Endodermal cell (in vitro differentiated cells): ENCODE measurements at regions not wholly inside any gene's neighbourhood (a gene's known extent, or its start where the extent isn't known, plus 50 kb on each side); places are given as distances from the start of the nearest gene placed in this dataset.
"Not testable (repeated sequence)": the region's sequence is repeated elsewhere in the genome, so short reads cannot be mapped to it uniquely, and the experiment has no call there.

ENCODE experiments used
- DNase-seq: peaks from one replicate; pipeline ENCODE4 v3.0.0-alpha.2; 2017
- H3K27ac ChIP-seq: 2 replicates; pipeline ENCODE4 v1.5.1; 2013; ENCODE audit warnings: mild to moderate bottlenecking, low read depth, low read length, moderate library complexity
- H3K27me3 ChIP-seq: 2 replicates; pipeline ENCODE4 v1.6.1; 2013; ENCODE audit warnings: mild to moderate bottlenecking, low read length, moderate library complexity; ENCODE audit not compliant: insufficient read depth, control insufficient read depth, poor library complexity, severe bottlenecking
- H3K36me3 ChIP-seq: 2 replicates; pipeline ENCODE4 v1.7.0; 2013; ENCODE audit warnings: mild to moderate bottlenecking, low read length, moderate library complexity; ENCODE audit not compliant: control insufficient read depth, insufficient read depth
- H3K4me1 ChIP-seq: one replicate; pipeline ENCODE4 v1.7.0; 2013; ENCODE audit warnings: low read length; ENCODE audit not compliant: control insufficient read depth, insufficient read depth
- H3K4me3 ChIP-seq: 2 replicates; pipeline ENCODE4 v1.5.1; 2013; ENCODE audit warnings: mild to moderate bottlenecking, low read length, moderate library complexity
- H3K9ac ChIP-seq: 2 replicates; pipeline ENCODE4 v1.6.1; 2013; ENCODE audit warnings: mild to moderate bottlenecking, low read length, moderate library complexity; ENCODE audit not compliant: poor library complexity, severe bottlenecking; ENCODE audit errors: extremely low read depth
- H3K9me3 ChIP-seq: 2 replicates; pipeline ENCODE4 v1.6.1; 2013; ENCODE audit warnings: mild to moderate bottlenecking, low read length, moderate library complexity; ENCODE audit not compliant: control insufficient read depth
- H3K27ac Mint-ChIP-seq: 2 replicates; pipeline ENCODE4 v1.8.0; 2020; ENCODE audit warnings: mixed read lengths
- H3K27me3 Mint-ChIP-seq: 2 replicates; pipeline ENCODE4 v1.8.0; 2021; ENCODE audit warnings: mild to moderate bottlenecking, mixed read lengths; ENCODE audit not compliant: insufficient read depth
- H3K36me3 Mint-ChIP-seq: 2 replicates; pipeline ENCODE4 v1.8.0; 2020; ENCODE audit warnings: low read depth, mixed read lengths
- H3K4me1 Mint-ChIP-seq: 2 replicates; pipeline ENCODE4 v1.8.0; 2020; ENCODE audit warnings: mixed read lengths
- H3K4me3 Mint-ChIP-seq: 2 replicates; pipeline ENCODE4 v1.8.0; 2020; ENCODE audit warnings: mild to moderate bottlenecking, moderate library complexity, mixed read lengths
- H3K9me3 Mint-ChIP-seq: 2 replicates; pipeline ENCODE4 v1.8.0; 2020; ENCODE audit warnings: mild to moderate bottlenecking, mixed read lengths
- WGBS, 2 experiments: methylation state at CpG; one replicate each; pipeline versions ENCODE4 v1.1.5 to v1.1.7; 2013; ENCODE audit warnings: missing lambda C conversion rate in 2 of 2, mixed read lengths in 1 of 2; ENCODE audit not compliant: insufficient coverage in 1 of 2, insufficient read length in 1 of 2; 5-methylcytosine and 5-hydroxymethylcytosine counted together
- TF ChIP-seq, protein P1 (sequence below): fragments of 200-600 bp; sonication (generic); conservative IDR thresholded peaks from 2 replicates; pipeline ENCODE4 v1.5.0; 2021; ENCODE audit warnings: antibody characterized with exemption, mild to moderate bottlenecking

DNA sequence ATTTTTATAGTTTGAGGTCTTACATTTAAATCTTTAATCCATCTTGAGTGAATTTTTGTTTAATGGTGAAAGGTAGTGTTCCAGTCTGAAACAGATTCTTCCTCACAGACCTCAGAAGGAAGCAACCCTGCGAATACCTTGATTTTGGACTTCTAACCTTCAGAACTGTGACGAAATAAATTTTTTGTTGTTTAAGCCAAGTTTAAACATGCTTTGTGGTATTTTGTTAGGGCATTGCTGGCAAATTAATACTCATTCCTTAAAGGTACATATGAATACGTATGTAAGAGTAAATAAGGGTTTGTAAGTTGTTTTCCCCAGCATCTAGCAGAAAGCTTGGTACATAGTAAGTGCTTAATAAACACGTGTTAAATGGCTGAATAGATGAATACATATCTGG is 100.3 kb downstream of the SEC16B start:
- no peak overlapping the region for H3K4me3 Mint-ChIP-seq
- no peak overlapping the region for H3K27ac Mint-ChIP-seq
- H3K36me3 Mint-ChIP-seq: no peaks in the 10 kb centered on the region
- no peaks in the 10 kb centered on the region for H3K9me3 ChIP-seq
- TF ChIP-seq, protein P1, sequence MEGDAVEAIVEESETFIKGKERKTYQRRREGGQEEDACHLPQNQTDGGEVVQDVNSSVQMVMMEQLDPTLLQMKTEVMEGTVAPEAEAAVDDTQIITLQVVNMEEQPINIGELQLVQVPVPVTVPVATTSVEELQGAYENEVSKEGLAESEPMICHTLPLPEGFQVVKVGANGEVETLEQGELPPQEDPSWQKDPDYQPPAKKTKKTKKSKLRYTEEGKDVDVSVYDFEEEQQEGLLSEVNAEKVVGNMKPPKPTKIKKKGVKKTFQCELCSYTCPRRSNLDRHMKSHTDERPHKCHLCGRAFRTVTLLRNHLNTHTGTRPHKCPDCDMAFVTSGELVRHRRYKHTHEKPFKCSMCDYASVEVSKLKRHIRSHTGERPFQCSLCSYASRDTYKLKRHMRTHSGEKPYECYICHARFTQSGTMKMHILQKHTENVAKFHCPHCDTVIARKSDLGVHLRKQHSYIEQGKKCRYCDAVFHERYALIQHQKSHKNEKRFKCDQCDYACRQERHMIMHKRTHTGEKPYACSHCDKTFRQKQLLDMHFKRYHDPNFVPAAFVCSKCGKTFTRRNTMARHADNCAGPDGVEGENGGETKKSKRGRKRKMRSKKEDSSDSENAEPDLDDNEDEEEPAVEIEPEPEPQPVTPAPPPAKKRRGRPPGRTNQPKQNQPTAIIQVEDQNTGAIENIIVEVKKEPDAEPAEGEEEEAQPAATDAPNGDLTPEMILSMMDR: no peak
- WGBS, 2 experiments: 89 to 97% methylated on average over 3 to 4 of the region's 4 CpGs
- no peak overlapping the region for H3K27ac ChIP-seq
- H3K27me3 Mint-ChIP-seq: no peaks in the 10 kb centered on the region
- H3K9me3 Mint-ChIP-seq: no peaks in the 10 kb centered on the region
- H3K4me3 ChIP-seq: no peak overlapping the region
- no peak overlapping the region for H3K9ac ChIP-seq
- no peaks in the 10 kb centered on the region for H3K27me3 ChIP-seq
- no peaks in the 10 kb centered on the region for H3K36me3 ChIP-seq
- DNase-seq: no peak
- peaks cover 3% of the 10 kb centered on the region for H3K4me1 Mint-ChIP-seq
- H3K4me1 ChIP-seq: no peaks in the 10 kb centered on the region

DNA sequence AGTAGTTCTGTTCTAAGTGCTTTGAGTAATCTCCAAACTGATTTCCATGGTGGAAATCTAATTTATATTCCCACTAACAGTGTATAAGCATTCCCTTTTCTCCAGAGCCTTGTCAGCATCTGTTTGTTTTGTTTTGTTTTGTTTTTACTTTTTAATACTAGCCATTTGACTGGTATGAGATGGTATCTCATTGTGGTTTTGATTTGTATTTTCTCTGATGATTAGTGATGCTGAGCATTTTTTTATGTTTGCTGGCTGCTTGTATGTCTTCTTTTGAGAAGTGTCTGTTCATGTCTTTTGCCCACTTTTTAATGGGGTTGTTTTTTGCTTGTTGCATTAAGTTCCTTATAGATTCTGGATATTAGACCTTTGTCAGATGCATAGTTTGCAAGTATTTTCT is 100.8 kb downstream of the SEC16B start:
- H3K4me3 ChIP-seq, H3K27ac Mint-ChIP-seq, H3K27me3 Mint-ChIP-seq, H3K9me3 Mint-ChIP-seq, H3K27me3 ChIP-seq, H3K36me3 ChIP-seq, H3K36me3 Mint-ChIP-seq, H3K4me1 Mint-ChIP-seq, H3K27ac ChIP-seq, H3K9me3 ChIP-seq, H3K9ac ChIP-seq, DNase-seq, H3K4me1 ChIP-seq, H3K4me3 Mint-ChIP-seq: not testable (repeated sequence)

DNA sequence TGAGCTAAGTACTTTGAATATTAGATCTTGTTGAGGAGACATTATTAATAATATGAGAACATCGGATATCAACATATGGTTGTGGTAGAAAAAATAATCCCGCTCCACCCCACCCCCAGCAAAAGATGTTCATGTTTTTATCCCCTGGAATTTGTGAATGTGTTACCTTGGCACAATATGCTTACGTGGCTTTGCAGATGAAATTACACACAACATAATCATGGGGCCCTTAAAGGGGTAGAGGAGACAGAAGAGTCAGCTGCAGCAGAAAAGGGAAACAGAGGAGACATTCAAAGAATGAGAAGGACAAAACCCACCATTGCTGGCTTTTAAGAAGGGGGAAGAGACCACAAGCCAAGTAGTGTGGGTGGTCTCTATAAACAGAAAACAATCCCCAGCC is 104.1 kb downstream of the SEC16B start:
- H3K9ac ChIP-seq: no peak overlapping the region
- no peak overlapping the region for H3K27ac Mint-ChIP-seq
- H3K27me3 Mint-ChIP-seq: no peaks in the 10 kb centered on the region
- H3K36me3 ChIP-seq: no peaks in the 10 kb centered on the region
- TF ChIP-seq, protein P1: no peak
- H3K4me1 Mint-ChIP-seq: no peaks in the 10 kb centered on the region
- H3K4me3 ChIP-seq: no peak overlapping the region
- H3K4me1 ChIP-seq: no peaks in the 10 kb centered on the region
- DNase-seq: no peak
- no peak overlapping the region for H3K4me3 Mint-ChIP-seq
- no peaks in the 10 kb centered on the region for H3K9me3 Mint-ChIP-seq
- no peaks in the 10 kb centered on the region for H3K36me3 Mint-ChIP-seq
- 96% methylated on average over 3 of the region's 3 CpGs; no CpG with 5 or more reads in 1 of the 2 experiments for WGBS, 2 experiments
- no peaks in the 10 kb centered on the region for H3K27me3 ChIP-seq
- no peaks in the 10 kb centered on the region for H3K9me3 ChIP-seq
- no peak overlapping the region for H3K27ac ChIP-seq

DNA sequence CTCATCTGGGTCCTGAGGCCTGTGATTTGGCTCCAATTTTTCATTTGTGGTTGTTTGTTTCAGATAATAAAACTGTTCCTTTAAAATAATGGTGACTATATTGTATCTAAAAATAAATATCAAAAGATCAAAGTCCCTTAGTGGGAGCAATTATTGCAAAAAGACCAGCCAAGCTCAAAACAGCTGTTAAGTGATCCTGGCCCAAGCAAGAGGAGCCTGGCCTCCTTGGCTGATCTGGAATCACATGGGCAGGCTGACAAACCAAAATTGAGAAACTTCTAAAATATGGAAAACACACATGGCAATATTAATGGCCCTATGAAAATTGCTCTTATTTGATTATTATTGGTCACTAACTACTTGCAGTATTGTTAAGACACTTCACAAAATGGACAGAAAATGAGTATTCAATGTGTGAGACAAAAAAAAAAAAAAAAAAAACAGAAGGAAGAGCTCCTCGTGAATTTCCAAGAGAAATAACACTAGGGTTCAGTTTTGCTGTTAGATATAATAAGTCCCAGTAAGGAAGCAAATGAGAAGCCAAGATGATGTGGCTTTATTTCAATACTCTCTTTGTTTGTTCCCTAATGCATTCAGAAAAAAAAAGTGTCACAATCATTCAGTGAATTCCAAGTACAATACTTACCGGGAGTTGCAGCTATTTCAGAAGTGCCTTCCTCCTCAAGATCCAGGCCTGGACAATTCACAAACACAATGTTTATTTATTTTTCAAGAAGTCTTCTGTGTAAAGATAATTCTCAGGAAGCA is 105.1 kb downstream of the SEC16B start:
- Mint-ChIP-seq H3K27me3 (no peaks in the 10 kb centered on the region), H3K4me1 (no peaks in the 10 kb centered on the region), H3K36me3 (no peaks in the 10 kb centered on the region), H3K9me3 (no peaks in the 10 kb centered on the region), H3K27ac (no peak overlapping the region), H3K4me3 (no peak overlapping the region)
- Histone ChIP-seq H3K9ac (no peak overlapping the region), H3K27me3 (no peaks in the 10 kb centered on the region), H3K4me3 (no peak overlapping the region), H3K9me3 (no peaks in the 10 kb centered on the region), H3K4me1 (no peaks in the 10 kb centered on the region), H3K36me3 (no peaks in the 10 kb centered on the region), H3K27ac (no peak overlapping the region)
- DNase-seq: no peak
- TF ChIP-seq, protein P1: no peak
- 90% methylated on average over 2 of the region's 2 CpGs; no CpG with 5 or more reads in 1 of the 2 experiments for WGBS, 2 experiments
